RWPE2 (cell line): ENCODE measurements at regions not wholly inside any gene's neighbourhood (a gene's known extent, or its start where the extent isn't known, plus 50 kb on each side); places are given as distances from the start of the nearest gene placed in this dataset.

Source experiments
- ATAC-seq: fragments of 200-7000 bp; cut with Tn5 transposase; 3 replicates; pipeline ENCODE4 v1.9.1; 2021; ENCODE audit warnings: low read depth
- DNase-seq: peaks from one replicate; pipeline ENCODE4 v3.0.0-alpha.2; 2020; ENCODE audit warnings: low spot score
- H3K27ac ChIP-seq: fragments of 450-650 bp; 2 replicates; pipeline ENCODE4 v1.5.1; 2017; ENCODE audit warnings: mild to moderate bottlenecking; ENCODE audit not compliant: poor library complexity, severe bottlenecking
- H3K27me3 ChIP-seq: fragments of 250-450 bp; sonication (Bioruptor Pico); 2 replicates; pipeline ENCODE4 v1.5.1; 2021; ENCODE audit warnings: mild to moderate bottlenecking, moderate library complexity; ENCODE audit not compliant: insufficient read depth, poor library complexity, severe bottlenecking
- H3K36me3 ChIP-seq: fragments of 250-450 bp; sonication (Bioruptor Pico); 2 replicates; pipeline ENCODE4 v1.5.1; 2020; ENCODE audit warnings: low read depth, mild to moderate bottlenecking, moderate library complexity
- H3K4me1 ChIP-seq: fragments of 250-450 bp; sonication (Bioruptor Pico); 2 replicates; pipeline ENCODE4 v1.5.1; 2021; ENCODE audit warnings: mild to moderate bottlenecking, moderate library complexity; ENCODE audit not compliant: insufficient read depth, poor library complexity, severe bottlenecking
- H3K4me3 ChIP-seq: fragments of 250-450 bp; sonication (Bioruptor Pico); 2 replicates; pipeline ENCODE4 v1.5.1; 2021; ENCODE audit warnings: mild to moderate bottlenecking, moderate library complexity; ENCODE audit not compliant: severe bottlenecking
- H3K9me3 ChIP-seq: fragments of 250-450 bp; sonication (Bioruptor Pico); 2 replicates; pipeline ENCODE4 v1.5.1; 2021; ENCODE audit warnings: mild to moderate bottlenecking, moderate library complexity; ENCODE audit not compliant: severe bottlenecking
- TF ChIP-seq, protein P1 (sequence below): fragments of 450-650 bp; IDR thresholded peaks from one replicate; pipeline ENCODE4 v1.5.1; 2017; ENCODE audit warnings: mild to moderate bottlenecking, moderate library complexity; ENCODE audit not compliant: poor library complexity, severe bottlenecking

DNA sequence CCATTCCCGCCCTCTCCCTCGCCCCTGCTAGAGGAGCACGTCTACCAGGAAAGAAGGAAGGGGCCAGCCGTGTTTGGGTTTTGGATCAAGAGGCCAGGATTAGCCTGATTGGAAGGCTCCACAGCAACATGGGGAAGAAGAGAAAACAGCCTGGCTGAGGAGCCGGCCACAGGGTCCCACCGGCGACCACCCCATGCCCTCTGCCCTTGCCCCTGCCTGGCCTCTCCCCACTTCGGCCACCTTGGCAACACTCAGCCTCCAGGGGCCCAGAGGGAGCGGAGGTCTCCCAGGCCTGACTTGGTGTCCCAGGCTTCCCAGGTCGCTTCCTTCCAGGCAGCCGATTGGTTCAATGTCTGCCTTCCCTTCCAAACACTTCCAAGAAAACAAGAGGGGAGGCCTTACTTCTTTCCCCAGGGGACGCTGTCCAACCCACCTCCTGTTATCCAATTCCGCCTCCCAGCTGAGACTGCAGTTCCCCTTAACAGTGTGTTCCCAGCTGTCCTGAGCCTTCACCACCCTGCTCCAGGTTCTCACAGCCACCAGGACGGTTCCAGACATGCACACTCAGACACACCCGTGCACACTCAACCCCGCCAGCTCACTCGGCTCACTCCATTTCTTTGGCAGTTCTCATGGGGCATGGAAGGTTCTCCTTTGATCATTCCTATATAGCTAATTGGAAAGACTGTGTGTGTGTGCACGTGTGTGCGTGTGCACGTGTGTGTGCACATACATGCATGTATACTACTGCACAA lies 65.4 kb downstream of the RBFOX3 start:
- Histone ChIP-seq H3K27me3 (peaks cover 52% of the 10 kb centered on the region), H3K9me3 (no peaks in the 10 kb centered on the region), H3K4me3 (no peak overlapping the region), H3K36me3 (no peaks in the 10 kb centered on the region), H3K4me1 (no peaks in the 10 kb centered on the region), H3K27ac (no peak overlapping the region)
- TF ChIP-seq, protein P1, sequence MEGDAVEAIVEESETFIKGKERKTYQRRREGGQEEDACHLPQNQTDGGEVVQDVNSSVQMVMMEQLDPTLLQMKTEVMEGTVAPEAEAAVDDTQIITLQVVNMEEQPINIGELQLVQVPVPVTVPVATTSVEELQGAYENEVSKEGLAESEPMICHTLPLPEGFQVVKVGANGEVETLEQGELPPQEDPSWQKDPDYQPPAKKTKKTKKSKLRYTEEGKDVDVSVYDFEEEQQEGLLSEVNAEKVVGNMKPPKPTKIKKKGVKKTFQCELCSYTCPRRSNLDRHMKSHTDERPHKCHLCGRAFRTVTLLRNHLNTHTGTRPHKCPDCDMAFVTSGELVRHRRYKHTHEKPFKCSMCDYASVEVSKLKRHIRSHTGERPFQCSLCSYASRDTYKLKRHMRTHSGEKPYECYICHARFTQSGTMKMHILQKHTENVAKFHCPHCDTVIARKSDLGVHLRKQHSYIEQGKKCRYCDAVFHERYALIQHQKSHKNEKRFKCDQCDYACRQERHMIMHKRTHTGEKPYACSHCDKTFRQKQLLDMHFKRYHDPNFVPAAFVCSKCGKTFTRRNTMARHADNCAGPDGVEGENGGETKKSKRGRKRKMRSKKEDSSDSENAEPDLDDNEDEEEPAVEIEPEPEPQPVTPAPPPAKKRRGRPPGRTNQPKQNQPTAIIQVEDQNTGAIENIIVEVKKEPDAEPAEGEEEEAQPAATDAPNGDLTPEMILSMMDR = no peak
- ATAC-seq = no peak
- DNase-seq = no peak

DNA sequence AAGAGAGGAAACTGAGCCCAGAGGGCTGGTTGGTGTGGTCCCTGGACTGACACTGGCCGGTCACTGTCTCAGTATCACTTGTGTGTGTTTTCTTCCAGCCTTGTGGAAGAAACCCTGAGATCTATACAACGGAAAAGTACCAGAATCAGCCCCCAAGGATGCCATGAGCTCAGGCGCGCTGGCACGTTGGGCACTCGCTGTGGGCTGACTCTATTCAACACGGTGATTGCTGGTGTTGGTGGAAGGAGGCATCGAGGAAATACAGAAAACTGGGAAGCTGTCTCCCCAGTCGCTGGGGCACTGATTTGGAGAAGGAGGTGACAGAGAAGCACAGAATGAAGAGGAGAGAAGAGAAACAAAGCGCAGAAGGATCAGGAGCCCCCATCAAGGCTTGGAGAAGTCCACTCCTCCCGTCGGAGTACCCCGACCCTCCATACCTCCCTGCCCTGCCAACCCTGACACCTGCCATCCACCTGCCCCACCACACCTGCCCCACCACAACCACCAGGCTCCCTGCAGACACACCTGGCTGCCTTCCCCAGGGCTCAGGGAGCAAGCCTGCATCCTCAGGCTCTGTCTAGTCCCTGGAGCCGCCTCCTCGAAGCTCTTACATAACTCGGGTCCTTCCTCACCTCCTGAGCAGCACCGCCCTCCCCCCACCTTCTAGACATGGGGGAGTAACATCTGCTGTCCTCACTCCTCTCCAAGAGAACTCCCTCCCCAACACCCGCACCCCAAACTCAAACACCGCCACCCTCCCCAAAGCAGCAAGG lies 66.5 kb downstream of the RBFOX3 start:
- DNase-seq (no peak), ATAC-seq (no peak; the same call in 2 of the 3 replicates)
- Histone ChIP-seq H3K36me3 (no peaks in the 10 kb centered on the region), H3K27me3 (peaks cover 53% of the 10 kb centered on the region), H3K4me3 (no peak overlapping the region), H3K4me1 (no peaks in the 10 kb centered on the region), H3K27ac (no peak overlapping the region), H3K9me3 (no peaks in the 10 kb centered on the region)
- TF ChIP-seq, protein P1 = no peak

DNA sequence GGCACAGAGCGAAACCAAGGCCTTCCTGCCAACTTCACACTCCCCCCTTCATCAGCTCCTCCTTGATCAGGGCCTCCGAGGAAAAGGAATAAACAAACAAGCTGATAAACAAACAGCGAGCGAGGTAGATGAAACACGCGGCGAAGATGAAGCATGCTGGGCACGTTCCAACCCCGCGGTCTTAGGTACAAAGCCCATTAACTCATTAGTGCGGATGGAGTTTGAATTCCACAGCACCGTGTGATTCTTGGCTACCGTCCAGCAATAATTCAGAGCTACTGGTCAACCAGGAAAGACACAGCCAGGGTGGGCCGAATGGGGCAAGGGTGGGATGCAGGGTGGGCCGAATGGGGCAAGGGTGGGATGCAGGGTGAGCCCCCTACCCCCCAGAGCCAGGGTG lies 67.3 kb downstream of the RBFOX3 start:
- TF ChIP-seq, protein P1 = no peak
- H3K27ac ChIP-seq = no peak overlapping the region
- no peaks in the 10 kb centered on the region for H3K9me3 ChIP-seq
- no peaks in the 10 kb centered on the region for H3K4me1 ChIP-seq
- H3K36me3 ChIP-seq = no peaks in the 10 kb centered on the region
- no peak for DNase-seq
- ATAC-seq = no peak
- no peak overlapping the region for H3K4me3 ChIP-seq
- peaks cover 59% of the 10 kb centered on the region for H3K27me3 ChIP-seq

DNA sequence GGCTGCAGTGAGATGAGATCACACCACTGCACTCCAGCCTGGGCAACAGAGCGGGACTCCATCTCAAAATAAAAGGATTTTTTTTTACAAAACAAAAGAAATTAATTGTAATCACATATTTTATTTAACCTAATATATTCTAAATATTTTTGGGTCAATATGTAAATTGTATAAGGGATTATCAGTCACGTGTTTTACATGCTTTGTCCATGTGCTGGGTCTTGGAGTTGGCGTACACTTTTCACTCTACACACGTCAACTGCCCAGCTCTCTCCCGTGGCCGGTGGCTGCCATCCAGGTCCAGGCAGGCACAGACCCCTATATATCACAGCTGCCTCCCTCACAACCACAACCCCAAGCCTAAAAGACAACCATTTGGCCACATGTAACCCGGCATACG lies 68.1 kb downstream of the RBFOX3 start:
- H3K27ac ChIP-seq = no peak overlapping the region
- DNase-seq = no peak
- H3K4me1 ChIP-seq = no peaks in the 10 kb centered on the region
- peaks cover 63% of the 10 kb centered on the region for H3K27me3 ChIP-seq
- H3K4me3 ChIP-seq = no peak overlapping the region
- ATAC-seq = no peak
- TF ChIP-seq, protein P1 = no peak
- no peaks in the 10 kb centered on the region for H3K36me3 ChIP-seq
- H3K9me3 ChIP-seq = no peaks in the 10 kb centered on the region
